IMR-90 (cell line): ENCODE measurements at regions not wholly inside any gene's neighbourhood (a gene's known extent, or its start where the extent isn't known, plus 50 kb on each side); places are given as distances from the start of the nearest gene placed in this dataset.

Experiments
- ATAC-seq: fragments of 200-7000 bp; cut with Tn5 transposase; 2 replicates; pipeline ENCODE4 v1.9.1; 2020; ENCODE audit warnings: low read depth, mild to moderate bottlenecking, moderate library complexity
- BruUV-seq: library from RNA; stranded (reverse); fragments of 400-500 nt; replicated peaks from 2 replicates; lab custom pipeline; 2021; lab: Mats Ljungman, UMichigan
- CTCF ChIA-PET: fragments of 300-600 bp; formaldehyde crosslinking; extraction: SDS; loops from one replicate; lab custom pipeline; 2021; ENCODE audit warnings: antibody characterized with exemption; lab: Yijun Ruan, JAX
- POLR2A ChIA-PET: fragments of 300-600 bp; sonication (Branson Sonifier 250); formaldehyde crosslinking; loops from one replicate; lab custom pipeline; 2022; ENCODE audit warnings: antibody characterized with exemption; ENCODE audit not compliant: unreplicated experiment; lab: Charles Lee
- DNase-seq: peaks from one replicate; pipeline ENCODE4 v3.0.0; 2013
- H2AFZ ChIP-seq: replicated peaks from 2 replicates; pipeline ENCODE3; 2013; ENCODE audit warnings: low read length, mild to moderate bottlenecking; ENCODE audit not compliant: poor library complexity
- H2AK5ac ChIP-seq: 2 replicates; pipeline ENCODE4 v1.6.1; 2013; ENCODE audit warnings: low read depth, low read length, inconsistent platforms
- H2AK9ac ChIP-seq: replicated peaks from 2 replicates; pipeline ENCODE3; 2013; ENCODE audit warnings: mild to moderate bottlenecking, low read depth, low read length, moderate library complexity; ENCODE audit not compliant: poor library complexity
- H2BK120ac ChIP-seq: 2 replicates; pipeline ENCODE4 v1.6.1; 2013; ENCODE audit warnings: low read depth, low read length, inconsistent platforms
- H2BK15ac ChIP-seq: 3 replicates; pipeline ENCODE4 v1.6.1; 2013; ENCODE audit warnings: low read depth, low read length, inconsistent platforms
- H2BK20ac ChIP-seq: 2 replicates; pipeline ENCODE4 v1.6.1; 2013; ENCODE audit warnings: low read depth, mild to moderate bottlenecking, inconsistent platforms, low read length, moderate library complexity
- H2BK5ac ChIP-seq: 2 replicates; pipeline ENCODE4 v1.6.1; 2013; ENCODE audit warnings: mild to moderate bottlenecking, low read depth, low read length, inconsistent platforms; ENCODE audit not compliant: poor library complexity, severe bottlenecking
- H3K14ac ChIP-seq: replicated peaks from 2 replicates; pipeline ENCODE4 v1.6.1; 2013; ENCODE audit warnings: low read depth, low read length, inconsistent platforms
- H3K18ac ChIP-seq: 2 replicates; pipeline ENCODE4 v1.6.1; 2013; ENCODE audit warnings: low read depth, low read length, control low read depth
- H3K23ac ChIP-seq: 2 replicates; pipeline ENCODE4 v1.6.1; 2013; ENCODE audit warnings: low read depth, low read length, inconsistent platforms
- H3K27ac ChIP-seq: 2 replicates; pipeline ENCODE4 v1.5.1; 2013; ENCODE audit warnings: mild to moderate bottlenecking, control low read depth, low read length; ENCODE audit not compliant: insufficient read depth
- H3K27me3 ChIP-seq: 2 replicates; pipeline ENCODE4 v1.6.1; 2013; ENCODE audit warnings: low read length; ENCODE audit not compliant: control insufficient read depth, insufficient read depth
- H3K36me3 ChIP-seq: 2 replicates; pipeline ENCODE4 v1.6.1; 2013; ENCODE audit warnings: low read length, mixed read lengths; ENCODE audit not compliant: control insufficient read depth, insufficient read depth
- H3K4ac ChIP-seq: 2 replicates; pipeline ENCODE4 v1.6.1; 2013; ENCODE audit warnings: low read depth, low read length, inconsistent platforms
- H3K4me1 ChIP-seq: 2 replicates; pipeline ENCODE4 v1.6.1; 2013; ENCODE audit warnings: low read length, mixed read lengths; ENCODE audit not compliant: control insufficient read depth, insufficient read depth
- H3K4me2 ChIP-seq: 2 replicates; pipeline ENCODE4 v1.6.1; 2013; ENCODE audit warnings: low read depth, mild to moderate bottlenecking, control low read depth, low read length, moderate library complexity
- H3K4me3 ChIP-seq: 2 replicates; pipeline ENCODE4 v1.5.1; 2013; ENCODE audit warnings: low read depth, mild to moderate bottlenecking, control low read depth, low read length, moderate library complexity; ENCODE audit not compliant: insufficient read depth
- H3K56ac ChIP-seq: 2 replicates; pipeline ENCODE4 v1.6.1; 2013; ENCODE audit warnings: low read length, inconsistent platforms; ENCODE audit not compliant: insufficient read depth; ENCODE audit errors: extremely low read depth
- H3K79me1 ChIP-seq, 2 experiments: 2 replicates each; pipeline ENCODE4 v1.6.1; 2013; ENCODE audit warnings: low read length in 2 of 2, inconsistent platforms in 1 of 2, low read depth in 1 of 2
- H3K9ac ChIP-seq: 2 replicates; pipeline ENCODE4 v1.6.1; 2013; ENCODE audit warnings: low read depth, low read length, control low read depth
- H3K9me1 ChIP-seq: 2 replicates; pipeline ENCODE4 v1.6.1; 2013; ENCODE audit warnings: low read length, inconsistent platforms; ENCODE audit not compliant: insufficient read depth
- H3K9me3 ChIP-seq: 2 replicates; pipeline ENCODE4 v1.6.1; 2013; ENCODE audit warnings: low read length; ENCODE audit not compliant: control insufficient read depth, insufficient read depth
- H4K20me1 ChIP-seq: 2 replicates; pipeline ENCODE4 v1.6.1; 2013; ENCODE audit warnings: low read length, inconsistent platforms; ENCODE audit not compliant: insufficient read depth
- H4K5ac ChIP-seq: 2 replicates; pipeline ENCODE4 v1.6.1; 2013; ENCODE audit warnings: mild to moderate bottlenecking, low read depth, low read length, control low read depth
- H4K8ac ChIP-seq, 2 experiments: 2 replicates each; pipeline ENCODE4 v1.6.1; 2013; ENCODE audit warnings: low read depth in 2 of 2, low read length in 2 of 2, control low read depth in 1 of 2, inconsistent platforms in 1 of 2
- H4K91ac ChIP-seq: 2 replicates; pipeline ENCODE4 v1.6.1; 2013; ENCODE audit warnings: low read depth, low read length, inconsistent platforms; ENCODE audit not compliant: insufficient read depth
- FOS ChIP-seq: fragments of 150-350 bp; IDR thresholded peaks from 2 replicates; pipeline ENCODE4 v1.6.1; 2016; ENCODE audit warnings: low read depth, low read length
- MAFK ChIP-seq: IDR thresholded peaks from 2 replicates; pipeline ENCODE4 v1.6.1; 2012; ENCODE audit warnings: low read depth, low read length, improper control_type of control experiment
- WGBS, 2 experiments: methylation state at CpG; one replicate each; pipeline versions ENCODE4 v1.1.5 to v1.1.7; 2013; ENCODE audit warnings: missing lambda C conversion rate in 2 of 2; ENCODE audit not compliant: insufficient read length in 1 of 2; ENCODE audit errors: extremely low coverage in 2 of 2; 5-methylcytosine and 5-hydroxymethylcytosine counted together
- dilution Hi-C: fragments of 300-500 bp; cut with HindIII; formaldehyde crosslinking; loops from one replicate; pipeline ENCODE4 v1.14.3; 2018; ENCODE audit warnings: low sequenced_read_pairs; ENCODE audit not compliant: unreplicated experiment
- in situ Hi-C: fragments of 300-500 bp; cut with MboI; formaldehyde crosslinking; loops from 3 replicates; pipeline ENCODE4 v1.14.3; 2019; ENCODE audit warnings: low sequenced_read_pairs, inconsistent platforms, mixed read lengths
- intact Hi-C: fragments of 100-400 bp; cut with micrococcal nuclease; formaldehyde crosslinking; loops from 2 replicates; pipeline ENCODE4 v1.10.0; 2022

GRCh38 chr2:226564667-226565066 is 235.0 kb downstream of the IRS1 start:
- no peak overlapping the region for H4K8ac ChIP-seq
- dilution Hi-C loops: no loop called here
- no peak overlapping the region for H2AFZ ChIP-seq
- H3K79me1 ChIP-seq: no peaks in the 10 kb centered on the region
- no peak overlapping the region for H2BK5ac ChIP-seq
- H3K9me3 ChIP-seq: no peaks in the 10 kb centered on the region
- peak overlapping the region; percentile 3 for H2AK9ac ChIP-seq
- no CpG with 5 or more reads among the region's 5 CpGs for WGBS, 2 experiments
- ChIA-PET POLR2A (interaction anchor here (0.6 kb wide), 1 partner anchor 15 kb away, joined by 3 read pairs; no protein-coding TSS in a partner anchor), CTCF (no interaction called here)
- no peaks in the 10 kb centered on the region for H4K20me1 ChIP-seq
- peaks cover 2% of the 10 kb centered on the region; the same call in 1 of the 2 replicates for H3K9me1 ChIP-seq
- no peak overlapping the region for H2BK20ac ChIP-seq
- H3K18ac ChIP-seq: no peak overlapping the region
- TF ChIP-seq FOS (no peak), MAFK (peak; percentile 89)
- H3K56ac ChIP-seq: no peak overlapping the region
- DNase-seq: no peak
- H2BK15ac ChIP-seq: peak overlapping the region; percentile 60; the same call in 1 of the 3 replicates
- no peak overlapping the region for H3K14ac ChIP-seq
- no TSS peak for BruUV-seq
- H3K4me1 ChIP-seq: no peaks in the 10 kb centered on the region; the same call in 1 of the 2 replicates
- no peaks in the 10 kb centered on the region for H3K36me3 ChIP-seq
- no peak overlapping the region for H4K5ac ChIP-seq
- no peak overlapping the region for H3K23ac ChIP-seq
- no peak overlapping the region for H3K27ac ChIP-seq
- no peak for ATAC-seq
- H3K9ac ChIP-seq: no peak overlapping the region
- no peak overlapping the region for H2AK5ac ChIP-seq
- H4K91ac ChIP-seq: no peak overlapping the region
- no peaks in the 10 kb centered on the region for H3K27me3 ChIP-seq
- in situ Hi-C loops: no loop called here
- H3K4me3 ChIP-seq: no peak overlapping the region
- H3K4ac ChIP-seq: no peak overlapping the region
- no peak overlapping the region for H3K4me2 ChIP-seq
- H2BK120ac ChIP-seq: no peak overlapping the region
- intact Hi-C loops: no loop called here
